ENCODE measurements at regions not wholly inside any gene's neighbourhood (a gene's known extent, or its start where the extent isn't known, plus 50 kb on each side); places are given as distances from the start of the nearest gene placed in this dataset.

GRCh38 chr9:31588006-31588405 lies 796.4 kb upstream of the ACO1 start:
- no peak for TF ChIP-seq CTCF (IDR thresholded peaks at IDR 0.05 in 2 of 3, conservative IDR thresholded peaks at IDR 0.05 in 1 of 3; ENCODE audit: borderline replicate concordance in 1 of 3, insufficient read depth in 1 of 3, low read depth in 2 of 3, low read length in 2 of 3)
- TF ChIP-seq TCF7L2 (IDR thresholded peaks at IDR 0.05; ENCODE audit: borderline replicate concordance, extremely low read depth, insufficient read depth, insufficient read length) = no peak
- no peak for TF ChIP-seq EZH2 (IDR thresholded peaks at IDR 0.05)
- TF ChIP-seq RAD21 (IDR thresholded peaks at IDR 0.05; ENCODE audit: low read depth) = no peak
- TF ChIP-seq CEBPB (IDR thresholded peaks at IDR 0.05; ENCODE audit: low read depth) = no peak
- no peak for TF ChIP-seq POLR2A (IDR thresholded peaks at IDR 0.05; ENCODE audit: borderline replicate concordance, extremely low read depth, insufficient read depth, insufficient read length)
- no peak for TF ChIP-seq ZNF274 (IDR thresholded peaks at IDR 0.05; ENCODE audit: low read depth, low read length)
- no peak for TF ChIP-seq FOSL1 (IDR thresholded peaks at IDR 0.05; ENCODE audit: low read depth)
- TF ChIP-seq JUND (IDR thresholded peaks at IDR 0.05) = no peak
- TF ChIP-seq REST (IDR thresholded peaks at IDR 0.05; ENCODE audit: low read depth) = no peak
